Astrocyte (in vitro differentiated cells and primary cell): ENCODE measurements at regions not wholly inside any gene's neighbourhood (a gene's known extent, or its start where the extent isn't known, plus 50 kb on each side); places are given as distances from the start of the nearest gene placed in this dataset.

Source experiments
- DNase-seq: peaks from one replicate; pipeline ENCODE4 v3.0.0-alpha.2; 2010; ENCODE audit warnings: low read depth
- FAIRE-seq: peaks from 2 replicates; lab custom pipeline; 2011; peaks lifted over from hg19 to GRCh38; lab: Jason Lieb, UNC
- H2AFZ ChIP-seq: 2 replicates; pipeline ENCODE4 v1.6.0; 2012; ENCODE audit warnings: low read depth, low read length, inconsistent platforms
- H3K27ac ChIP-seq: 2 replicates; pipeline ENCODE4 v1.5.1; 2011; ENCODE audit warnings: low read depth, low read length, inconsistent platforms
- H3K27me3 ChIP-seq: 2 replicates; pipeline ENCODE4 v1.6.0; 2011; ENCODE audit warnings: low read length, inconsistent platforms; ENCODE audit not compliant: insufficient read depth
- H3K36me3 ChIP-seq: 2 replicates; pipeline ENCODE4 v1.5.1; 2011; ENCODE audit warnings: low read length, inconsistent platforms; ENCODE audit not compliant: insufficient read depth
- H3K4me1 ChIP-seq: 2 replicates; pipeline ENCODE4 v1.5.1; 2011; ENCODE audit warnings: low read length, inconsistent platforms; ENCODE audit not compliant: insufficient read depth
- H3K4me2 ChIP-seq: 2 replicates; pipeline ENCODE4 v1.6.0; 2012; ENCODE audit warnings: low read length, inconsistent platforms
- H3K4me3 ChIP-seq: 2 replicates; pipeline ENCODE4 v1.5.1; 2011; ENCODE audit warnings: low read depth, mild to moderate bottlenecking, low read length, inconsistent platforms; ENCODE audit not compliant: insufficient read depth
- H3K79me2 ChIP-seq: 2 replicates; pipeline ENCODE4 v1.6.0; 2012; ENCODE audit warnings: mild to moderate bottlenecking, low read length, inconsistent platforms; ENCODE audit not compliant: insufficient read depth
- H3K9ac ChIP-seq: 2 replicates; pipeline ENCODE4 v1.6.0; 2012; ENCODE audit warnings: mild to moderate bottlenecking, low read length, inconsistent platforms
- H3K9me3 ChIP-seq: 2 replicates; pipeline ENCODE4 v1.5.1; 2012; ENCODE audit warnings: low read depth, mild to moderate bottlenecking, low read length, inconsistent platforms; ENCODE audit not compliant: insufficient read depth
- H4K20me1 ChIP-seq: 2 replicates; pipeline ENCODE4 v1.6.0; 2012; ENCODE audit warnings: low read length, inconsistent platforms; ENCODE audit not compliant: insufficient read depth
- H3K27ac Mint-ChIP-seq: one replicate; pipeline ENCODE4 v1.8.0; 2021; ENCODE audit warnings: mild to moderate bottlenecking, mixed read lengths; ENCODE audit not compliant: unreplicated experiment
- H3K27me3 Mint-ChIP-seq: one replicate; pipeline ENCODE4 v1.8.0; 2021; ENCODE audit warnings: low read depth, mixed read lengths; ENCODE audit not compliant: unreplicated experiment
- H3K36me3 Mint-ChIP-seq: one replicate; pipeline ENCODE4 v1.8.0; 2021; ENCODE audit warnings: low read depth, mixed read lengths; ENCODE audit not compliant: unreplicated experiment
- H3K4me1 Mint-ChIP-seq: one replicate; pipeline ENCODE4 v1.8.0; 2021; ENCODE audit warnings: low read depth, mixed read lengths; ENCODE audit not compliant: unreplicated experiment
- H3K4me3 Mint-ChIP-seq: one replicate; pipeline ENCODE4 v1.8.0; 2021; ENCODE audit warnings: mild to moderate bottlenecking, moderate library complexity, mixed read lengths; ENCODE audit not compliant: unreplicated experiment
- H3K9me3 Mint-ChIP-seq: one replicate; pipeline ENCODE4 v1.8.0; 2021; ENCODE audit warnings: mild to moderate bottlenecking, mixed read lengths; ENCODE audit not compliant: unreplicated experiment
- CTCF ChIP-seq: IDR thresholded peaks from 2 replicates; pipeline ENCODE4 v1.5.1; 2011; ENCODE audit warnings: low read depth, mild to moderate bottlenecking, inconsistent platforms, low read length, moderate library complexity; ENCODE audit not compliant: insufficient read depth
- EZH2 ChIP-seq: IDR thresholded peaks from 2 replicates; pipeline ENCODE4 v1.6.1; 2012; ENCODE audit warnings: mild to moderate bottlenecking, low read length, inconsistent platforms; ENCODE audit not compliant: insufficient read depth

DNA sequence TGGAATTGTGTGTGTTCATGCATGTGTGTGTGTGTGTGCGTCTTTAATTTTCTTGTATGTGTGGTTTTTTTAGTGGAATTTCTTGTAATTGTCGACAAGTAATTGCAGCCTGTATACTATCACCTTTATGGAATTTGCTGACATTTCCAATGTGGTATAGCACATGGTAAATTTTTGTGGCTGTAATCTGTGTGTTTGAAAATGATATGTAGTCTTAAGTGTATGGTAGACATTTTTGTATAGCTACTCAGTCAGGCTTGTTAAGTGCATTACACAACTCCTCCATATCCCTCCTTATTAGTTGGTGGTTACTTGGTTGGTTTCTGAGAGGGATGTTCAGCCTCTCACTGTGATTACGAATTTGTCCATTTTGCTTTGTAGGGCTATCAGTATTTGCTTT is 384.5 kb upstream of the HSF2 start:
- Histone ChIP-seq H2AFZ (no peak overlapping the region), H3K79me2 (no peaks in the 10 kb centered on the region), H3K4me3 (no peak overlapping the region), H3K9ac (no peak overlapping the region), H3K4me1 (no peaks in the 10 kb centered on the region), H3K4me2 (no peak overlapping the region), H3K9me3 (no peaks in the 10 kb centered on the region), H3K27me3 (no peaks in the 10 kb centered on the region), H3K27ac (no peak overlapping the region), H4K20me1 (no peaks in the 10 kb centered on the region), H3K36me3 (no peaks in the 10 kb centered on the region)
- Mint-ChIP-seq H3K4me1 (no peaks in the 10 kb centered on the region), H3K9me3 (no peaks in the 10 kb centered on the region), H3K27me3 (no peaks in the 10 kb centered on the region), H3K36me3 (no peaks in the 10 kb centered on the region), H3K27ac (peak overlapping the region; percentile 62), H3K4me3 (no peak overlapping the region)
- FAIRE-seq (peak; percentile 86), DNase-seq (peak; percentile 90)
- TF ChIP-seq EZH2: no peak
- no peak for TF ChIP-seq CTCF

- no peaks in the 10 kb centered on the region for H3K36me3 ChIP-seq
- H3K36me3 Mint-ChIP-seq: no peaks in the 10 kb centered on the region
- H3K9me3 Mint-ChIP-seq: no peaks in the 10 kb centered on the region
- H3K4me2 ChIP-seq: no peak overlapping the region
- no peak for FAIRE-seq
- no peaks in the 10 kb centered on the region for H3K4me1 ChIP-seq
- H3K27me3 Mint-ChIP-seq: no peaks in the 10 kb centered on the region
- H3K4me1 Mint-ChIP-seq: peaks cover 6% of the 10 kb centered on the region
- H3K4me3 Mint-ChIP-seq: no peak overlapping the region
- no peaks in the 10 kb centered on the region for H3K9me3 ChIP-seq
- no peak for TF ChIP-seq EZH2
- no peak for TF ChIP-seq CTCF
- no peak overlapping the region for H3K9ac ChIP-seq
- no peak overlapping the region for H3K27ac ChIP-seq
- no peaks in the 10 kb centered on the region for H3K79me2 ChIP-seq
- no peak overlapping the region for H2AFZ ChIP-seq
- DNase-seq: no peak
- no peaks in the 10 kb centered on the region for H3K27me3 ChIP-seq
- no peak overlapping the region for H3K4me3 ChIP-seq
- no peak overlapping the region for H3K27ac Mint-ChIP-seq
- no peaks in the 10 kb centered on the region for H4K20me1 ChIP-seq
These were observed 378.7 kb upstream of the HSF2 start for GRCh38 chr6:122020588-122021264.

DNA sequence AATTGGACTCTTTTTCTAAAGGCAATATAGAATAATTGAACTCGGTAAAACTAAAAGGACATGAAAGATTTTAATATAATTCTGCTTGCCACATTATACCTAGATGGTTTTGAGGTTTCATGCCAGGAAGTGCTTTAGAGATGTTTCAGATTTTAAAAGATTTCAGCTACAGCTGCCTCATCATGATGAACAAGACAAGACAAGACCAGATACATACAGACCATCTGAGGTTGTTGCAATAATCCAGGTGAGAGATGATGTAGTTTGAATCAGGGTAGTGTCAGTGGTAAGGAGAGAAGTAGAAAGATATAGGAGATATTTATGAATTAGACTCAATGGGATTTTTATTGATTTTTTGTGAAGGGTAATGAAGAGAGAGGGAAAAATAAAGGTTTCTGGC is 374.3 kb upstream of the HSF2 start:
- Histone ChIP-seq H3K4me3 (no peak overlapping the region), H3K9ac (no peak overlapping the region), H2AFZ (no peak overlapping the region), H3K79me2 (no peaks in the 10 kb centered on the region), H3K9me3 (no peaks in the 10 kb centered on the region), H3K27ac (no peak overlapping the region), H3K4me2 (no peak overlapping the region), H4K20me1 (no peaks in the 10 kb centered on the region), H3K36me3 (no peaks in the 10 kb centered on the region), H3K27me3 (no peaks in the 10 kb centered on the region), H3K4me1 (no peaks in the 10 kb centered on the region)
- DNase-seq (no peak), FAIRE-seq (no peak)
- no peak overlapping the region for H3K4me3 Mint-ChIP-seq
- peaks cover 6% of the 10 kb centered on the region for H3K4me1 Mint-ChIP-seq
- TF ChIP-seq EZH2 (no peak), CTCF (no peak)
- no peaks in the 10 kb centered on the region for H3K36me3 Mint-ChIP-seq
- no peaks in the 10 kb centered on the region for H3K27me3 Mint-ChIP-seq
- no peak overlapping the region for H3K27ac Mint-ChIP-seq
- no peaks in the 10 kb centered on the region for H3K9me3 Mint-ChIP-seq
